ENCODE measurements at regions not wholly inside any gene's neighbourhood (a gene's known extent, or its start where the extent isn't known, plus 50 kb on each side); places are given as distances from the start of the nearest gene placed in this dataset.
"Not testable (repeated sequence)": the region's sequence is repeated elsewhere in the genome, so short reads cannot be mapped to it uniquely, and the experiment has no call there.

DNA sequence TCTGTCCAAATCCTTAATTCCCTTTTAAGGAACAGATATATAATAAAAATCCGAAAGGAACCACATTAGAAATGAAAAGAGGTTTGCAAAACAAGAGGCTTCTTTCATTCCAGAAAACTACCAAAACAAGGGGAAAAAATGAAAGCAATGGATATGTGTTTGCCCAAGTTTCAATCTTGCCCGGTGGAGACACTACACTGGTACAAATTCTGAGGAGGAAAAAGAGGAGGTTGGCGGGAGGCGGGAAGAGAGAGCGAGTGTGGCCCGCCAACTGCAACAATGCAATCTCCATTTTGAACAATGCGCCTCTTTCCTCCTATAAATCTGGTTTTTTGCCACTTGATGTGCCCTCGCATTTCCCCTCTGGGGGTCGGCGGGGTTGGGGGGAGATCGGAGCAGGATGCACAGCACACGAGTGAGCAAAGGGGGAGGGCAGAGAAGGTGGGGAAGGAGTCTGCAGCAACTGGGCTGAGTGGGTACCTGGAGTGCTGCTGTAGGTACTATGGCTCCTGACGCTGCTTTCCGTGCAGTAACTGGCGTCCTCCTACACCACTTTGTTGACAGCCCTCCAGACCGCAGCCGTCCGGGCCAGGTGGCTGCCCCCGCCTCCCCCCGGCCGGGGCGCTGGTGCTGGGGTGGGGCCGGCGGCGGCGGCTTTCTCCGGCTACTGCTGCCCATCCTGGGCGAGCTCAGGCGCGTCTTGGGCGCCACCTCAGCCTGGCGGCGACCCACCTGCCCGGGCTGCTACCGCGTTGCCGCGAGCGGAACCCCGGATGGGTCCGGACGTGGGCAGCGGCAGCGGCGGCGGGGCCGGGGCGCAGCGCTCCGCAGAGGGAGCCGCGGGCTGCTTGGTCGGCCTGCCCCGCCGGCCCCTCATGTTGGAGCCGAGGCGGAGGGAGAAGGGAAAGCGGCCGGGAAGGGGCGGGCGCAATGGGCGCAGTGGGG is 93.8 kb upstream of the PLEKHM1 start:
- intact Hi-C loops (cut with DNase I; ENCODE audit: low total_unique reads) (no loop called here), in situ Hi-C loops (cut with MboI; ENCODE audit: low pct_ligation_motif_present in 1 of 4, low pct_unique_long_range_greater_than_20kb in 1 of 4, low sequenced_read_pairs in 3 of 4) (loop anchor here in 3 of 4 donors (25.0 kb wide), 2 partner anchors 147 to 678 kb away; partner anchors contain the start of gene ARHGAP27 (in 1 of the 3))
- DNase-seq, result peak; percentile 85
- H3K4me3 ChIP-seq, result peak overlapping the region; percentile 53 to 80 (median 60)
- WGBS, 2 donors (ENCODE audit: low coverage in 1 of 2), result 1 to 2% methylated on average over 7 to 46 of the region's 62 CpGs
- no peaks in the 10 kb centered on the region for H3K36me3 ChIP-seq
- TF ChIP-seq POLR2A (IDR thresholded peaks at IDR 0.05) (peak; percentile 57), EP300 (IDR thresholded peaks at IDR 0.05; ENCODE audit: low read depth) (no peak), POLR2AphosphoS5 (IDR thresholded peaks at IDR 0.05) (peak; percentile 48 to 75 (median 49))
- no peaks in the 10 kb centered on the region for H3K9me3 ChIP-seq
- H3K27me3 ChIP-seq, result no peaks in the 10 kb centered on the region
- peaks cover 0 to 28% (median 23%) of the 10 kb centered on the region in 4 donors for H3K4me1 ChIP-seq
- H3K27ac ChIP-seq, result peak overlapping the region; percentile 83 to 88 (median 88)

DNA sequence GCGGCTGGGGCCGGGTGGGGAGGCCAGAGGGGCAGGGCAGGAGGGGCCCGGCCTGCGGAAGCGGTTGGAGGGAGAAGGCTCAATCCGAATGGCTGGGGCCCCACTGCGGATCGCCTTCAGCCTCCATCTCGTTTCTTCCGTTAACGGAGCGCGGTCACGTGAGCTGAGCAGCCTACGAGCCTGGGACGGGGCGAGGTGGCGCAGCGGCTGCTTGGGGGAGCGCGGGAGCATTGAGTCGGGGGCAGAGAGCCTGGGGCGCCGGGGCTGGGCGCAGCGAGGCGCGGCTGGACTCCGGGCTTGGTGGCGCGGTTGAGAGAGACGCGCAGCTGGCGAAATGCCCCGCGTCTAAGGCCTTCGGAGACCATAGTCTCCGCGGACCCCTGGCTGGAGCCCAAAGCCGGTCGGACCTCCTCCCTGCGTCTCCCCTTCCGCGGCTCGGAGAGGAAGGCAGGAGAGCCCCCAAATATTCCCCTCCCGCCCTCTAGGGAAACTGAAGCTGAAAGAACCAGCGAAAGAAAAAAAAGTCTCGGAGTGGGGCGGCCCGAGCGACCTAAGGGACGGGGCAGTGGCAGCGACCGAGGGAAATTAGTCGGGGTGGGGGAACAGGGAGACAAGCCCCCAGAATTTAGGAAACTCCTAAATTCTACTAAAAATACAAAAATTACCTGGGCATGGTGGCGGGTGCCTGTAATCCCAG is 94.7 kb upstream of the PLEKHM1 start:
- peak; percentile 90 for DNase-seq
- TF ChIP-seq POLR2AphosphoS5 (IDR thresholded peaks at IDR 0.05), result peak; percentile 59 to 76 (median 68)
- TF ChIP-seq POLR2A (IDR thresholded peaks at IDR 0.05), result peak; percentile 40
- TF ChIP-seq, protein P1, sequence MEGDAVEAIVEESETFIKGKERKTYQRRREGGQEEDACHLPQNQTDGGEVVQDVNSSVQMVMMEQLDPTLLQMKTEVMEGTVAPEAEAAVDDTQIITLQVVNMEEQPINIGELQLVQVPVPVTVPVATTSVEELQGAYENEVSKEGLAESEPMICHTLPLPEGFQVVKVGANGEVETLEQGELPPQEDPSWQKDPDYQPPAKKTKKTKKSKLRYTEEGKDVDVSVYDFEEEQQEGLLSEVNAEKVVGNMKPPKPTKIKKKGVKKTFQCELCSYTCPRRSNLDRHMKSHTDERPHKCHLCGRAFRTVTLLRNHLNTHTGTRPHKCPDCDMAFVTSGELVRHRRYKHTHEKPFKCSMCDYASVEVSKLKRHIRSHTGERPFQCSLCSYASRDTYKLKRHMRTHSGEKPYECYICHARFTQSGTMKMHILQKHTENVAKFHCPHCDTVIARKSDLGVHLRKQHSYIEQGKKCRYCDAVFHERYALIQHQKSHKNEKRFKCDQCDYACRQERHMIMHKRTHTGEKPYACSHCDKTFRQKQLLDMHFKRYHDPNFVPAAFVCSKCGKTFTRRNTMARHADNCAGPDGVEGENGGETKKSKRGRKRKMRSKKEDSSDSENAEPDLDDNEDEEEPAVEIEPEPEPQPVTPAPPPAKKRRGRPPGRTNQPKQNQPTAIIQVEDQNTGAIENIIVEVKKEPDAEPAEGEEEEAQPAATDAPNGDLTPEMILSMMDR (IDR thresholded peaks at IDR 0.05), result peak in 2 of 5 experiments; percentile 18 to 39
- in situ Hi-C loops (cut with MboI; ENCODE audit: low pct_ligation_motif_present in 1 of 4, low pct_unique_long_range_greater_than_20kb in 1 of 4, low sequenced_read_pairs in 3 of 4), result loop anchor here in 3 of 4 donors (25.0 kb wide), 2 partner anchors 148 to 677 kb away; partner anchors contain the start of gene ARHGAP27 (in 1 of the 3)
- H3K36me3 ChIP-seq; intact Hi-C loops (cut with DNase I; ENCODE audit: low total_unique reads); H3K27me3 ChIP-seq; H3K9me3 ChIP-seq: not testable (repeated sequence)
- H3K4me1 ChIP-seq, result peaks cover 0 to 24% (median 21%) of the 10 kb centered on the region in 4 donors
- peak overlapping the region; percentile 83 to 88 (median 88) for H3K27ac ChIP-seq
- WGBS, 2 donors (ENCODE audit: low coverage in 1 of 2), result 0% methylated on average over 28 of the region's 56 CpGs; no CpG with 5 or more reads in 1 of the 2 donors
- peak overlapping the region; percentile 53 to 80 (median 60) for H3K4me3 ChIP-seq

DNA sequence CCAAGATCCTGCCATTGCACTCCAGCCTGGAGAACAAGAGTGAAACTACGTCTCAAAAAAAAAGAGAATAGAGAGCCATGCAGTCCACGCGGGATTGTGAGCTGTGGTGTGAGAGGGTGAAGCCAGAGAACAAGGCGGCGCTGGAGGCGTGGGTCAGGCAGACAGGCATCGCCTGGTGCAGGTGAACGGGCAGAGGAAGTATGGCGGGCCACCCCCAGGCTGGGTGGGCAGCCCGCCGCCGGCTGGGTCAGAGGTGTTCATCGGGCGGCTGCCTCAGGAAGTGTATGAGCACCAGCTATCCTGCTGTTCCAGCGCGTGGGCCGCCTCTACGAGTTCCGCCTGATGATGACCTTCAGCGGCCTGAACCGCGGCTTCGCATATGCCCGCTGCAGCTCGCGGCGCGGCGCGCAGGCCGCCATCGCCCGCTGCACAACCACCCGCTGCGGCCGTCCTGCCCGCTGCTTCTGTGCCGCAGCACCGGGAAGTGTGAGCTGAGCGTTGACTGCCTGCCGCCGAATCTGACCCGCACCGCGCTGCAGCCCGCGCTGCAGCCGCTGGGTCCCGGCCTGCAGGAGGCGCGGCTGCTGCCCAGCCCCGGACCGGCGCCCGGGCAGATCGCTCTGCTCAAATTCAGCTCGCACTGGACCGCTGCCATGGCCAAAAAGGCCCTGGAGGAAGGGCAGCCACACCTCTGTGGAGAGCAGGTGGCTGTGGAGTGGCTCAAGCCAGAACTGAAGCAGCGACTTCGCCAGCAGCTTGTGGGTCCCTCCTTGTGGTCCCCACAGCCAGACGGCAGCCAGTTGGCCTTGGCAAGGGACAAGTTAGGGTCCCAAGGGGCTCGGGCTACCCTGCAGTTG is 95.5 kb upstream of the PLEKHM1 start:
- H3K36me3 ChIP-seq; intact Hi-C loops (cut with DNase I; ENCODE audit: low total_unique reads); H3K9me3 ChIP-seq; H3K27me3 ChIP-seq: not testable (repeated sequence)
- in situ Hi-C loops (cut with MboI; ENCODE audit: low pct_ligation_motif_present in 1 of 4, low pct_unique_long_range_greater_than_20kb in 1 of 4, low sequenced_read_pairs in 3 of 4), result loop anchor here in 3 of 4 donors (25.0 kb wide), 2 partner anchors 149 to 676 kb away; partner anchors contain the start of gene ARHGAP27 (in 1 of the 3)
- Histone ChIP-seq H3K27ac (peak overlapping the region; percentile 83 to 88 (median 88)), H3K4me1 (peaks cover 0 to 24% (median 21%) of the 10 kb centered on the region in 4 donors), H3K4me3 (peak overlapping the region; percentile 53 to 80 (median 60))
- TF ChIP-seq, protein P1 (IDR thresholded peaks at IDR 0.05), result peak in 4 of 5 experiments; percentile 16 to 39 (median 23)
- peak; percentile 26 for TF ChIP-seq POLR2A (IDR thresholded peaks at IDR 0.05)
- peak in 2 of 3 donors; percentile 17 to 37 for TF ChIP-seq POLR2AphosphoS5 (IDR thresholded peaks at IDR 0.05)
- WGBS, 2 donors (ENCODE audit: low coverage in 1 of 2), result 0 to 5% methylated on average over 1 to 21 of the region's 62 CpGs
- DNase-seq, result peak; percentile 50

DNA sequence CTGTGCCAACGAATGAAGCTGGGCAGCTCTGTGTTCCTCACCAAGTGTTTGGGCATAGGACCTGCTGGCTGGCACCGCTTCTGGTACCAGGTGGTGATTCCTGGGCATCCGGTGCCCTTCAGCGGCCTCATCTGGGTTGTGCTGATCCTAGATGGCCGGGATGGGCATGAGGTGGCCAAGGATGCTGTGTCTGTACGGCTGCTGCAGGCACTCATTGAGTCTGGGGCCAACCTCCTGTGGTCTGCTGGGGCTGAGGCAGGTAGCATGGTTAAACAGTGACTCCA is 96.1 kb upstream of the PLEKHM1 start:
- H3K27me3 ChIP-seq; DNase-seq; H3K36me3 ChIP-seq; H3K9me3 ChIP-seq; intact Hi-C loops (cut with DNase I; ENCODE audit: low total_unique reads): not testable (repeated sequence)
- Histone ChIP-seq H3K4me1 (peaks cover 0 to 24% (median 21%) of the 10 kb centered on the region in 4 donors), H3K4me3 (peak overlapping the region in 1 of 4 donors; percentile 80), H3K27ac (peak overlapping the region in 3 of 4 donors; percentile 83 to 88 (median 88))
- in situ Hi-C loops (cut with MboI; ENCODE audit: low pct_ligation_motif_present in 1 of 4, low pct_unique_long_range_greater_than_20kb in 1 of 4, low sequenced_read_pairs in 3 of 4), result loop anchor here in 3 of 4 donors (25.0 kb wide), 2 partner anchors 149 to 676 kb away; partner anchors contain the start of gene ARHGAP27 (in 1 of the 3)
- no CpG with 5 or more reads among the region's 6 CpGs for WGBS, 2 donors (ENCODE audit: low coverage in 1 of 2)

Measured in transverse colon (tissue), 4 donors.